ENCODE measurements at regions not wholly inside any gene's neighbourhood (a gene's known extent, or its start where the extent isn't known, plus 50 kb on each side); places are given as distances from the start of the nearest gene placed in this dataset.
"Not testable (repeated sequence)": the region's sequence is repeated elsewhere in the genome, so short reads cannot be mapped to it uniquely, and the experiment has no call there.

DNA sequence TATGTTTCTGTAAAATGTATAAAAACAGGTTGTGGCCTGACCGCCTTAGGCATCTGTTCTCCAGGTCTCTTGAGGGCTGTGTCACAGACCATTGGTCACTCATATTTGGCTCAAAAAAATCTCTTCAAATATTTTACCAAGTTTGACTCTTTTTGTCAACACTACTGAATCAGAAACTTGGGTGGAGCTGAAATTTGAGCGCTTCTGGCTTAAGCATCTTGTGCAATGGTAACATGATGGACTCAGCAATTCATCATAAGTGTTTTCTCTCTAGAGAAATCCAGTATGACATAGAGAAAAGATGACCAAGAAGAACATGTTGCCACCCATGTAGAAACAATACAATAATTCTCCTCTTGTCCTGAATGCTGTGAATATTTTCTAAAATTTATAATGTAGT, 387.9 kb downstream of the MAT2B start:
- H3K9me3 ChIP-seq, result no peaks in the 10 kb centered on the region
- H3K27me3 ChIP-seq (replicated peaks in 1 of 7), result no peaks in the 10 kb centered on the region
- DNase-seq, result no peak
- no peak overlapping the region for H3K4me3 ChIP-seq
- H3K4me1 ChIP-seq, result no peaks in the 10 kb centered on the region
- 89 to 98% (median 90%) methylated on average over 2 of the region's 2 CpGs for WGBS, 5 donors
- TF ChIP-seq POLR2AphosphoS5 (IDR thresholded peaks at IDR 0.05) (no peak), POLR2A (IDR thresholded peaks at IDR 0.05) (no peak)
- TF ChIP-seq, protein P1, sequence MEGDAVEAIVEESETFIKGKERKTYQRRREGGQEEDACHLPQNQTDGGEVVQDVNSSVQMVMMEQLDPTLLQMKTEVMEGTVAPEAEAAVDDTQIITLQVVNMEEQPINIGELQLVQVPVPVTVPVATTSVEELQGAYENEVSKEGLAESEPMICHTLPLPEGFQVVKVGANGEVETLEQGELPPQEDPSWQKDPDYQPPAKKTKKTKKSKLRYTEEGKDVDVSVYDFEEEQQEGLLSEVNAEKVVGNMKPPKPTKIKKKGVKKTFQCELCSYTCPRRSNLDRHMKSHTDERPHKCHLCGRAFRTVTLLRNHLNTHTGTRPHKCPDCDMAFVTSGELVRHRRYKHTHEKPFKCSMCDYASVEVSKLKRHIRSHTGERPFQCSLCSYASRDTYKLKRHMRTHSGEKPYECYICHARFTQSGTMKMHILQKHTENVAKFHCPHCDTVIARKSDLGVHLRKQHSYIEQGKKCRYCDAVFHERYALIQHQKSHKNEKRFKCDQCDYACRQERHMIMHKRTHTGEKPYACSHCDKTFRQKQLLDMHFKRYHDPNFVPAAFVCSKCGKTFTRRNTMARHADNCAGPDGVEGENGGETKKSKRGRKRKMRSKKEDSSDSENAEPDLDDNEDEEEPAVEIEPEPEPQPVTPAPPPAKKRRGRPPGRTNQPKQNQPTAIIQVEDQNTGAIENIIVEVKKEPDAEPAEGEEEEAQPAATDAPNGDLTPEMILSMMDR (IDR thresholded peaks at IDR 0.05 in 8 of 11, conservative IDR thresholded peaks at IDR 0.05 in 3 of 11), result no peak
- intact Hi-C loops (cut with DNase I; ENCODE audit: low total_unique reads), result no loop called here
- no peaks in the 10 kb centered on the region for H3K36me3 ChIP-seq
- H3K27ac ChIP-seq, result no peak overlapping the region

DNA sequence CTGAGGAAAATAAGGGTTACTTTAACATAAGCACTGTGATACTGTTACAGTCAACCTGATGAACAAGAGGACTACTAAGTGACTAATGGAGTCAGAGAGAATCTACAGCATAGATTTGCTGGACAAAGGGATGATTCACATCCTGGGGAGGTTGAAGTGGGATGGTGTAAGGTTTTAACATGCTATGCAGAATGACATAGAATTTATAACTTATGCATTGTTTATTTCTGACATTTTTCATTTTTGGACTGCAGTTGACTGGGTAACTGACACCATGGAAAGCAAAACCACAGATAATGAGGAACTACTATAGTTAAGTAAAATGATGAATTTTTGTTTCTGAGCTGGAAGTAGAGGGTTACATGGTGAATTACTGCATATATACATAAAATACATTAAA, 389.2 kb downstream of the MAT2B start:
- H3K4me3 ChIP-seq, result no peak overlapping the region

DNA sequence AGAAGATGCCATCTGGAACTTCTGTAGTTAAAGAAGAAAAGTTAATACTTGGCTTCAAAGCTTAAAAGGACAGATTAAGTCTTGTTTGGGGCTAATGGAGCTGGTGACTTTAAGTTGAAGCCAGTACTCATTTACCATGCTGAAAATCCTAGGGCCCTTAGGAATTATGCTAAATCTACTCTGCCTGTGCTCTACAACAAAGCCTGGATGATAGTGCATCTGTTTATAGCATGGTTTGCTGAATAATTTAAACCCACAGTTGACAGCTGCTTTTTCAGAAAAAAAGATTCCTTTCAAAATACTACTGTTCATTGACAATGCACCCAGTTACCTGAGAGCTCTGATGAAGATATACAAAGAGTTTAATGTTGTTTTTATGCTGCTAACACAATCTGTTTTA, 393.5 kb downstream of the MAT2B start:
- Histone ChIP-seq H3K9me3 (peaks cover 0 to 14% (median 10%) of the 10 kb centered on the region in 8 donors), H3K36me3 (no peaks in the 10 kb centered on the region), H3K27ac (no peak overlapping the region), H3K4me3 (no peak overlapping the region), H3K4me1 (no peaks in the 10 kb centered on the region), H3K27me3 (replicated peaks in 1 of 7) (no peaks in the 10 kb centered on the region)
- intact Hi-C loops (cut with DNase I; ENCODE audit: low total_unique reads), result no loop called here
- no peak for DNase-seq
- TF ChIP-seq, protein P1 (IDR thresholded peaks at IDR 0.05 in 8 of 11, conservative IDR thresholded peaks at IDR 0.05 in 3 of 11), result no peak
- no peak for TF ChIP-seq POLR2AphosphoS5 (IDR thresholded peaks at IDR 0.05)
- TF ChIP-seq POLR2A (IDR thresholded peaks at IDR 0.05), result no peak

More for the DNA sequence above, 389.2 kb downstream of the MAT2B start:
- TF ChIP-seq POLR2AphosphoS5 (IDR thresholded peaks at IDR 0.05) (no peak), POLR2A (IDR thresholded peaks at IDR 0.05) (no peak)
- TF ChIP-seq, protein P1 (IDR thresholded peaks at IDR 0.05 in 8 of 11, conservative IDR thresholded peaks at IDR 0.05 in 3 of 11), result no peak
- H3K9me3 ChIP-seq, result no peaks in the 10 kb centered on the region
- H3K27me3 ChIP-seq (replicated peaks in 1 of 7), result no peaks in the 10 kb centered on the region
- H3K27ac ChIP-seq, result no peak overlapping the region
- intact Hi-C loops (cut with DNase I; ENCODE audit: low total_unique reads), result no loop called here
- H3K36me3 ChIP-seq, result no peaks in the 10 kb centered on the region
- DNase-seq, result no peak
- H3K4me1 ChIP-seq, result no peaks in the 10 kb centered on the region

- Histone ChIP-seq H3K4me1 (peaks cover 0 to 16% (median 6%) of the 10 kb centered on the region in 6 donors), H3K27ac (peak overlapping the region in 4 of 8 donors; percentile 32 to 52 (median 42)), H3K9me3 (peaks cover 0 to 11% (median 5%) of the 10 kb centered on the region in 8 donors)
- DNase-seq; H3K36me3 ChIP-seq; intact Hi-C loops (cut with DNase I; ENCODE audit: low total_unique reads); H3K4me3 ChIP-seq; H3K27me3 ChIP-seq (replicated peaks in 1 of 7): not testable (repeated sequence)
- 22 to 36% (median 27%) methylated on average over 1 of the region's 1 CpG for WGBS, 5 donors
These were observed 402.4 kb downstream of the MAT2B start for GRCh38 chr5:163907783-163908182.

DNA sequence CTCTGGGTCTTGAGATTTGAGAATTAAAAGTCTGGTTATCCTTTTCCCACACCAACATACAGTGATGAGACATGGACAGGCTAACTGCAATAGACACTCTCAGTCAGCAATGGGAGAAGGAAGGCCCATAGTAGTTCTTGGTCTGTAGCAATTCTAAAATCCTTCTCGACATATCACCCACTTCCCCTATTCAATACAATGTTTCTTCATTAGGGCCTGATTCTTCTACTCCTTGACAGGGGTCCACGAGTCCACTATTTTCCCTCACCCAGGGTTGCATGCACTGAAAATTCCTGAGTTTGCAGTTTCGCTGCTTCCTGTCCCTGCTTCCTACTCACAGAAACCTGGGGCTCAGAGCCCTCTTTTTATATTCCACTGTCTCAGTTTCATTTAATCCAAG, 402.8 kb downstream of the MAT2B start:
- intact Hi-C loops (cut with DNase I; ENCODE audit: low total_unique reads), result no loop called here
- DNase-seq, result no peak
- H3K27ac ChIP-seq, result peak overlapping the region in 4 of 8 donors; percentile 32 to 52 (median 42)
- no peak overlapping the region for H3K4me3 ChIP-seq
- peaks cover 0 to 16% (median 6%) of the 10 kb centered on the region in 6 donors for H3K4me1 ChIP-seq
- no peaks in the 10 kb centered on the region for H3K27me3 ChIP-seq (replicated peaks in 1 of 7)
- TF ChIP-seq POLR2A (IDR thresholded peaks at IDR 0.05) (no peak), POLR2AphosphoS5 (IDR thresholded peaks at IDR 0.05) (no peak)
- TF ChIP-seq, protein P1 (IDR thresholded peaks at IDR 0.05 in 8 of 11, conservative IDR thresholded peaks at IDR 0.05 in 3 of 11), result no peak
- H3K36me3 ChIP-seq, result no peaks in the 10 kb centered on the region
- WGBS, 5 donors, result 33 to 42% (median 38%) methylated on average over 3 of the region's 3 CpGs
- H3K9me3 ChIP-seq, result peaks cover 0 to 7% (median under 1%) of the 10 kb centered on the region in 8 donors
